ENCODE measurements at regions not wholly inside any gene's neighbourhood (a gene's known extent, or its start where the extent isn't known, plus 50 kb on each side); places are given as distances from the start of the nearest gene placed in this dataset.

- no peak for DNase-seq (ENCODE audit: low read depth)
- H3K4me3 ChIP-seq (ENCODE audit: low read depth, low read length) = no peak overlapping the region
- TF ChIP-seq CTCF (IDR thresholded peaks at IDR 0.05; ENCODE audit: insufficient read depth, low read depth, low read length, missing control alignments) = no peak
These were observed 87.7 kb upstream of the GNAZ start for GRCh38 chr22:22982616-22983015.

GRCh38 chr22:22983123-22983522, 87.2 kb upstream of the GNAZ start:
- DNase-seq (ENCODE audit: low read depth) = no peak
- TF ChIP-seq CTCF (IDR thresholded peaks at IDR 0.05; ENCODE audit: insufficient read depth, low read depth, low read length, missing control alignments) = no peak
- no peak overlapping the region for H3K4me3 ChIP-seq (ENCODE audit: low read depth, low read length)

- H3K4me3 ChIP-seq (ENCODE audit: low read depth, low read length) = no peak overlapping the region
- TF ChIP-seq CTCF (IDR thresholded peaks at IDR 0.05; ENCODE audit: insufficient read depth, low read depth, low read length, missing control alignments) = no peak
- DNase-seq (ENCODE audit: low read depth) = no peak
These were observed 86.5 kb upstream of the GNAZ start for GRCh38 chr22:22983816-22984215.

- TF ChIP-seq CTCF (IDR thresholded peaks at IDR 0.05; ENCODE audit: insufficient read depth, low read depth, low read length, missing control alignments) = no peak
- H3K4me3 ChIP-seq (ENCODE audit: low read depth, low read length) = no peak overlapping the region
- no peak for DNase-seq (ENCODE audit: low read depth)
These were observed 85.4 kb upstream of the GNAZ start for GRCh38 chr22:22984967-22985366.

- H3K4me3 ChIP-seq (ENCODE audit: low read depth, low read length) = no peak overlapping the region
- no peak for TF ChIP-seq CTCF (IDR thresholded peaks at IDR 0.05; ENCODE audit: insufficient read depth, low read depth, low read length, missing control alignments)
- DNase-seq (ENCODE audit: low read depth) = no peak
These were observed 84.3 kb upstream of the GNAZ start for GRCh38 chr22:22986008-22986407.

GRCh38 chr22:22986640-22987039, 83.7 kb upstream of the GNAZ start:
- no peak for TF ChIP-seq CTCF (IDR thresholded peaks at IDR 0.05; ENCODE audit: insufficient read depth, low read depth, low read length, missing control alignments)

GRCh38 chr22:22988150-22988549, 82.2 kb upstream of the GNAZ start:
- H3K4me3 ChIP-seq (ENCODE audit: low read depth, low read length) = no peak overlapping the region
- TF ChIP-seq CTCF (IDR thresholded peaks at IDR 0.05; ENCODE audit: insufficient read depth, low read depth, low read length, missing control alignments) = no peak
- DNase-seq (ENCODE audit: low read depth) = no peak

More at GRCh38 chr22:22986640-22987039, 83.7 kb upstream of the GNAZ start:
- H3K4me3 ChIP-seq (ENCODE audit: low read depth, low read length) = no peak overlapping the region
- no peak for DNase-seq (ENCODE audit: low read depth)
